G401.6 (cell line): ENCODE measurements at regions not wholly inside any gene's neighbourhood (a gene's known extent, or its start where the extent isn't known, plus 50 kb on each side); places are given as distances from the start of the nearest gene placed in this dataset.

ENCODE experiments used
- FAIRE-seq: peaks from 2 replicates; lab custom pipeline; 2012; peaks lifted over from hg19 to GRCh38; lab: Jason Lieb, UNC

GRCh38 chr15:62779899-62780298 lies 262.6 kb upstream of the TPM1 start:
- no peak for FAIRE-seq

- FAIRE-seq: no peak
These were observed 261.5 kb upstream of the TPM1 start for GRCh38 chr15:62781081-62781497.

- FAIRE-seq: peak; percentile 95
These were observed 260.3 kb upstream of the TPM1 start for GRCh38 chr15:62782071-62782841.

GRCh38 chr15:62782896-62783295 lies 259.7 kb upstream of the TPM1 start:
- FAIRE-seq: peak; percentile 28

- FAIRE-seq: peak; percentile 80
These were observed 259.1 kb upstream of the TPM1 start for GRCh38 chr15:62783303-62783957.

- peak; percentile 94 for FAIRE-seq
These were observed 256.4 kb upstream of the TPM1 start for GRCh38 chr15:62785881-62786828.

- FAIRE-seq: peak; percentile 39
These were observed 255.1 kb upstream of the TPM1 start for GRCh38 chr15:62787401-62787800.

- FAIRE-seq: no peak
These were observed 254.3 kb upstream of the TPM1 start for GRCh38 chr15:62788224-62788623.

- FAIRE-seq: no peak
These were observed 252.0 kb upstream of the TPM1 start for GRCh38 chr15:62790546-62790945.

GRCh38 chr15:62791694-62792093 lies 250.9 kb upstream of the TPM1 start:
- no peak for FAIRE-seq

GRCh38 chr15:62792986-62793751 lies 249.4 kb upstream of the TPM1 start:
- peak; percentile 95 for FAIRE-seq

GRCh38 chr15:62793752-62794144 lies 248.8 kb upstream of the TPM1 start:
- no peak for FAIRE-seq

GRCh38 chr15:62795171-62795570 lies 247.4 kb upstream of the TPM1 start:
- no peak for FAIRE-seq

- no peak for FAIRE-seq
These were observed 246.5 kb upstream of the TPM1 start for GRCh38 chr15:62795700-62796695.

- no peak for FAIRE-seq
These were observed 245.4 kb upstream of the TPM1 start for GRCh38 chr15:62797171-62797570.

GRCh38 chr15:62798536-62798935 lies 244.0 kb upstream of the TPM1 start:
- FAIRE-seq: no peak

- FAIRE-seq: no peak
These were observed 243.5 kb upstream of the TPM1 start for GRCh38 chr15:62799037-62799436.

GRCh38 chr15:62799919-62800318 lies 242.6 kb upstream of the TPM1 start:
- FAIRE-seq: no peak

- FAIRE-seq: no peak
These were observed 239.9 kb upstream of the TPM1 start for GRCh38 chr15:62802612-62803011.

- FAIRE-seq: no peak
These were observed 238.6 kb upstream of the TPM1 start for GRCh38 chr15:62803856-62804400.
